Ectodermal cell (in vitro differentiated cells): ENCODE measurements at regions not wholly inside any gene's neighbourhood (a gene's known extent, or its start where the extent isn't known, plus 50 kb on each side); places are given as distances from the start of the nearest gene placed in this dataset.
A peak's percentile ranks its signal among the peaks of the same experiment; 100 is the strongest.

Source experiments
- H3K27ac ChIP-seq: 2 replicates; pipeline ENCODE4 v1.7.0; 2013; ENCODE audit warnings: mild to moderate bottlenecking, low read depth, low read length; ENCODE audit not compliant: insufficient read depth, poor library complexity, severe bottlenecking
- H3K27me3 ChIP-seq: 2 replicates; pipeline ENCODE4 v1.7.0; 2013; ENCODE audit warnings: mild to moderate bottlenecking, low read length; ENCODE audit not compliant: insufficient read depth, control insufficient read depth, poor library complexity, severe bottlenecking
- H3K36me3 ChIP-seq: one replicate; pipeline ENCODE4 v1.7.0; 2013; ENCODE audit warnings: low read length; ENCODE audit not compliant: control insufficient read depth, insufficient read depth
- H3K4me1 ChIP-seq: one replicate; pipeline ENCODE4 v1.7.0; 2013; ENCODE audit warnings: low read length; ENCODE audit not compliant: control insufficient read depth, insufficient read depth
- H3K4me3 ChIP-seq: 2 replicates; pipeline ENCODE4 v1.7.0; 2013; ENCODE audit warnings: low read depth, low read length, control low read depth; ENCODE audit not compliant: insufficient read depth
- H3K9me3 ChIP-seq: 2 replicates; pipeline ENCODE4 v1.7.0; 2013; ENCODE audit warnings: mild to moderate bottlenecking, low read length, moderate library complexity; ENCODE audit not compliant: control insufficient read depth
- WGBS, 2 experiments: methylation state at CpG; one replicate each; pipeline ENCODE4 v1.1.7; 2013; ENCODE audit warnings: missing lambda C conversion rate in 2 of 2; 5-methylcytosine and 5-hydroxymethylcytosine counted together

DNA sequence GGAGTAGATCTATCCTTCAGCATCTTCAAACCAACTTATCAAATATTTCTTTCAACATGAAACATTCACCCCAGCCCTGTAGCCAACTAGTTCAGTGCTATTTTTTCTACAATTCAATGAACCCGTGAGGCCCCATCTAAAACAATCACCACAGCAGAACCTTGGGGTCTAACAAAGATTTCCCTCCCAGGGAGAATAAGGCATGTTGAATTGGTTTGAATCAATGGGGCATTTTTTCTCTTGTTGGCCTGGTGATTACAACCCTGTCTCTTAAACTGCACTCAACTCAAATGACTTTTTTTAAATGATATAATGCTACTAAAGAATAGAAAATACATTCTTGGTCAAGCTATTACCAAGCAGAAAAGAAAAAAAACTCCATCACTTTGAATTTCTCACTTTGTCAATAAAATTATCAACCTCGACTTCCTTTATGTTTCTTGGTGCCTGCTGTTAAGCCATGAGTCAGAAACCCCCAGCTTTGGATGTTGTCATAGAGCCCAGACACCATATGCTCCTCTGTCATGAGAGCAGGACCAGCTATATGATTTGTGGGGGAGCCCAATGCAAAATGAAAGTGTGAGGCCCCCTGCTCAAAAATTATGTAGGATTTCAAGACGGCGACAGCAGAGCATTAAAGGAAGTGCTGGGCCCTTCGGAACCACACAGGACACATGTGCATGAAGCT, 282.4 kb downstream of the MEIS1 start:
- H3K36me3 ChIP-seq = no peaks in the 10 kb centered on the region
- peaks cover 7% of the 10 kb centered on the region for H3K4me1 ChIP-seq
- H3K27me3 ChIP-seq = no peaks in the 10 kb centered on the region
- H3K27ac ChIP-seq = peak overlapping the region; percentile 6
- no peaks in the 10 kb centered on the region for H3K9me3 ChIP-seq
- 75 to 78% methylated on average over 5 of the region's 5 CpGs for WGBS, 2 experiments
- no peak overlapping the region for H3K4me3 ChIP-seq

DNA sequence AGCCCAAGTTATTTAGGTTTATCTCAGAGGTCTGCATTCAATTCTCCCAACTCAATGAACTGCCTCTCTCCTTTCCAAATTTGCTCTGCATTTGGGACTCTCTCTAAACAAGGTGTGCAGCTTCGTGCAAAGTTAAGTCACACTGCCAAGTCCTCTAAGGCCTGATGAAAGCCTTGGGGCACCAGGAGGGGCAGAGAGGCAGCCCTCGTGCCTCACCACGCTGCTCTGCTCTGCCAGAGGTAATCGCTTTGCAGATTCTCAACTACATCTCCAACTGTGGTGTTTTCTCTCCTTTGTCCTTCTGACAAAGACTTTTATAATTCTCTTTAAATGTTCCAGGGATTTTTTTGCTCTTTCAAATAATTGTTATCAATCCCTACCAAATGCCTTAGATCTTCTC, 283.0 kb downstream of the MEIS1 start:
- no peak overlapping the region for H3K27ac ChIP-seq
- no peaks in the 10 kb centered on the region for H3K27me3 ChIP-seq
- no peaks in the 10 kb centered on the region for H3K9me3 ChIP-seq
- no peak overlapping the region for H3K4me3 ChIP-seq
- 34 to 37% methylated on average over 4 of the region's 4 CpGs for WGBS, 2 experiments
- no peaks in the 10 kb centered on the region for H3K36me3 ChIP-seq
- H3K4me1 ChIP-seq = peaks cover 7% of the 10 kb centered on the region

GRCh38 chr2:66721776-66722175, 286.9 kb downstream of the MEIS1 start:
- WGBS, 2 experiments = 90% methylated on average over 1 of the region's 1 CpG; no CpG with 5 or more reads in 1 of the 2 experiments
- Histone ChIP-seq H3K27ac (no peak overlapping the region), H3K27me3 (no peaks in the 10 kb centered on the region), H3K36me3 (no peaks in the 10 kb centered on the region), H3K4me3 (no peak overlapping the region), H3K9me3 (no peaks in the 10 kb centered on the region), H3K4me1 (peaks cover 7% of the 10 kb centered on the region)

GRCh38 chr2:66724241-66724640, 289.3 kb downstream of the MEIS1 start:
- Histone ChIP-seq H3K27ac (peak overlapping the region; percentile 20), H3K9me3 (no peaks in the 10 kb centered on the region), H3K4me1 (no peaks in the 10 kb centered on the region), H3K36me3 (no peaks in the 10 kb centered on the region), H3K4me3 (no peak overlapping the region), H3K27me3 (no peaks in the 10 kb centered on the region)
- WGBS, 2 experiments = 90 to 93% methylated on average over 6 of the region's 6 CpGs

GRCh38 chr2:66729416-66730330, 294.7 kb downstream of the MEIS1 start:
- Histone ChIP-seq H3K4me3 (no peak overlapping the region), H3K36me3 (no peaks in the 10 kb centered on the region), H3K9me3 (no peaks in the 10 kb centered on the region), H3K27ac (no peak overlapping the region), H3K4me1 (no peaks in the 10 kb centered on the region), H3K27me3 (no peaks in the 10 kb centered on the region)
- 92 to 93% methylated on average over 6 of the region's 6 CpGs for WGBS, 2 experiments

- Histone ChIP-seq H3K36me3 (no peaks in the 10 kb centered on the region), H3K27ac (no peak overlapping the region), H3K4me3 (no peak overlapping the region), H3K9me3 (no peaks in the 10 kb centered on the region), H3K27me3 (no peaks in the 10 kb centered on the region), H3K4me1 (no peaks in the 10 kb centered on the region)
- WGBS, 2 experiments = 93 to 96% methylated on average over 5 to 6 of the region's 6 CpGs
These were observed 295.5 kb downstream of the MEIS1 start for GRCh38 chr2:66730441-66730840.

- Histone ChIP-seq H3K36me3 (no peaks in the 10 kb centered on the region), H3K4me3 (no peak overlapping the region), H3K27ac (no peak overlapping the region), H3K4me1 (no peaks in the 10 kb centered on the region), H3K27me3 (no peaks in the 10 kb centered on the region), H3K9me3 (no peaks in the 10 kb centered on the region)
- 91 to 94% methylated on average over 8 of the region's 8 CpGs for WGBS, 2 experiments
These were observed 298.6 kb downstream of the MEIS1 start for GRCh38 chr2:66733364-66733999.

DNA sequence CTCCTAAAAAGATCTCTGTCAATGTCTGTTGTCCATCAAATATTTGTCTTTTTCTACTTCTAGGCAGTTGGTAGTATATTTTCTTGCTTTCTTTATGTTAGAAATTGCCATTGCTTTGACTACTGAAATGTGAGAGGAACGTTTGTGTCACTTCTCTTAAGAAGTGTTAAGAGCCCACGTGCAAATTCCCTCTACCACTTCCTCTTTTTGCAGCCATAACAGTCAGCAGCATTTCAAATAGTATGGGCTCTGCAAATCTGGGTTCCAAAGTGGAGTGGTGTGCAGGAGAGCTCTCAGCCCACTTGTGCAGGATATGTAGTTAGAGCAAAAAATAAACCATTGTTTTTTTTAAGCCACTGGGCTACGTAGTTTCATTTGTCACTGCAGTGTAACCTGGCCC, 314.0 kb downstream of the MEIS1 start:
- no peaks in the 10 kb centered on the region for H3K9me3 ChIP-seq
- H3K4me3 ChIP-seq = no peak overlapping the region
- no peaks in the 10 kb centered on the region for H3K36me3 ChIP-seq
- no peaks in the 10 kb centered on the region for H3K27me3 ChIP-seq
- H3K27ac ChIP-seq = no peak overlapping the region
- 89% methylated on average over 3 of the region's 3 CpGs for WGBS, 2 experiments
- H3K4me1 ChIP-seq = no peaks in the 10 kb centered on the region

DNA sequence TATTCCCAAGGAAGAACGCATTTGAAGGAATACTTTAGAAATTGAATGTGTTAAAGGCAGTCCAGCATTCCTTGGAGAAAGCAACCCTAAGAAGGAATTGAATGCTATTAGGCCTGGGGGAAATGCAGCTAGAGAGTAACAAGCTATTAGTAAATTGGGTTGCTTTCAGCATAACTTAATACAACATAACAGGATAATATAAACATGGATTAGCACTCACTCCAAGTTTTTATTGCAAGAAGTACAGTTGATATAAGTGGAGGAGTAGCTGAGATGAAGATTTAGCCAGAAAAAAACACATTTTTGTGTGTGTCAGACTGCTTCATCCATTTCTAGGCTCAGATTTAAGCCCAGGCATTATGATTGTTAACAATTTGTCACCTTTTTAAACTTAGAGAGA, 314.6 kb downstream of the MEIS1 start:
- Histone ChIP-seq H3K27ac (no peak overlapping the region), H3K4me1 (no peaks in the 10 kb centered on the region), H3K4me3 (no peak overlapping the region), H3K9me3 (no peaks in the 10 kb centered on the region), H3K36me3 (no peaks in the 10 kb centered on the region), H3K27me3 (no peaks in the 10 kb centered on the region)
- 87 to 100% methylated on average over 1 of the region's 1 CpG for WGBS, 2 experiments

GRCh38 chr2:66753257-66753656, 318.3 kb downstream of the MEIS1 start:
- no peaks in the 10 kb centered on the region for H3K9me3 ChIP-seq
- H3K4me1 ChIP-seq = no peaks in the 10 kb centered on the region
- no peaks in the 10 kb centered on the region for H3K27me3 ChIP-seq
- WGBS, 2 experiments = 79% methylated on average over 1 of the region's 1 CpG; no CpG with 5 or more reads in 1 of the 2 experiments
- H3K4me3 ChIP-seq = no peak overlapping the region
- no peaks in the 10 kb centered on the region for H3K36me3 ChIP-seq
- no peak overlapping the region for H3K27ac ChIP-seq
